AG04450 (cell line): ENCODE measurements at regions not wholly inside any gene's neighbourhood (a gene's known extent, or its start where the extent isn't known, plus 50 kb on each side); places are given as distances from the start of the nearest gene placed in this dataset.

ENCODE experiments used
- CTCF ChIA-PET: fragments of 300-600, 350-600 bp; formaldehyde crosslinking; extraction: SDS; loops from one replicate; lab custom pipeline; 2022; ENCODE audit warnings: antibody characterized with exemption, inconsistent platforms; lab: Charles Lee
- POLR2A ChIA-PET: fragments of 350-600 bp; formaldehyde crosslinking; extraction: SDS; loops from one replicate; lab custom pipeline; 2021; ENCODE audit warnings: antibody characterized with exemption, inconsistent platforms; lab: Yijun Ruan, JAX
- DNase-seq: peaks from one replicate; pipeline ENCODE4 v3.0.0-alpha.2; 2011; ENCODE audit warnings: low read depth, low spot score
- H3K27ac ChIP-seq: one replicate; pipeline ENCODE4 v1.5.1; 2012; ENCODE audit warnings: low read depth, low read length, control low read depth
- H3K27me3 ChIP-seq: one replicate; pipeline ENCODE4 v1.6.0; 2012; ENCODE audit warnings: low read length; ENCODE audit not compliant: control insufficient read depth, insufficient read depth
- H3K4me3 ChIP-seq: 2 replicates; pipeline ENCODE4 v1.5.1; 2011; ENCODE audit warnings: mild to moderate bottlenecking, low read depth, low read length, control low read depth
- H3K9me3 ChIP-seq: 2 replicates; pipeline ENCODE4 v1.5.1; 2012; ENCODE audit warnings: low read length; ENCODE audit not compliant: control insufficient read depth, insufficient read depth
- TF ChIP-seq, protein P1 (sequence below): IDR thresholded peaks from 2 replicates; pipeline ENCODE4 v1.5.1; 2011; ENCODE audit warnings: low read depth, low read length, control low read depth, inconsistent platforms

DNA sequence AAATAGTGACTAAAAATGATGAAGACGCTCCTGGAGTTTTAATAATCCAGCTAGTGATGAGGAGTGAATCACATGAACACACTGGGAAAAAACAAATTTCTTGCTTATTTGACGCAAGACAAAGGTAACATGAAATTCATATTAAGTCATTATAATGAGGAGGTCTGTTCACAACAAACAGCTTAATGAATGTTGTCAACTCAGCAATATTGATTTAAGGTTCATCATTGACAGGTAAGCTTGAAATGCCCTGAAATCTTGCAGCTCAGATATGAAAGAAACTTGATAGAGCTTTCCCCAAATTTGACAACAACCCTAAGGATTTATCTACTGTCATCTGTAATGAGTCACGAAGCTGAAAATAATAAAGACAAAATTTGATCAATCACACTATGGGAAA lies 108.1 kb upstream of the SELENOK start:
- Histone ChIP-seq H3K9me3 (no peaks in the 10 kb centered on the region; the same call in 1 of the 2 replicates), H3K27ac (no peak overlapping the region), H3K27me3 (no peaks in the 10 kb centered on the region), H3K4me3 (no peak overlapping the region)
- DNase-seq: no peak
- ChIA-PET POLR2A (no interaction called here), CTCF (no interaction called here)
- TF ChIP-seq, protein P1, sequence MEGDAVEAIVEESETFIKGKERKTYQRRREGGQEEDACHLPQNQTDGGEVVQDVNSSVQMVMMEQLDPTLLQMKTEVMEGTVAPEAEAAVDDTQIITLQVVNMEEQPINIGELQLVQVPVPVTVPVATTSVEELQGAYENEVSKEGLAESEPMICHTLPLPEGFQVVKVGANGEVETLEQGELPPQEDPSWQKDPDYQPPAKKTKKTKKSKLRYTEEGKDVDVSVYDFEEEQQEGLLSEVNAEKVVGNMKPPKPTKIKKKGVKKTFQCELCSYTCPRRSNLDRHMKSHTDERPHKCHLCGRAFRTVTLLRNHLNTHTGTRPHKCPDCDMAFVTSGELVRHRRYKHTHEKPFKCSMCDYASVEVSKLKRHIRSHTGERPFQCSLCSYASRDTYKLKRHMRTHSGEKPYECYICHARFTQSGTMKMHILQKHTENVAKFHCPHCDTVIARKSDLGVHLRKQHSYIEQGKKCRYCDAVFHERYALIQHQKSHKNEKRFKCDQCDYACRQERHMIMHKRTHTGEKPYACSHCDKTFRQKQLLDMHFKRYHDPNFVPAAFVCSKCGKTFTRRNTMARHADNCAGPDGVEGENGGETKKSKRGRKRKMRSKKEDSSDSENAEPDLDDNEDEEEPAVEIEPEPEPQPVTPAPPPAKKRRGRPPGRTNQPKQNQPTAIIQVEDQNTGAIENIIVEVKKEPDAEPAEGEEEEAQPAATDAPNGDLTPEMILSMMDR: no peak

DNA sequence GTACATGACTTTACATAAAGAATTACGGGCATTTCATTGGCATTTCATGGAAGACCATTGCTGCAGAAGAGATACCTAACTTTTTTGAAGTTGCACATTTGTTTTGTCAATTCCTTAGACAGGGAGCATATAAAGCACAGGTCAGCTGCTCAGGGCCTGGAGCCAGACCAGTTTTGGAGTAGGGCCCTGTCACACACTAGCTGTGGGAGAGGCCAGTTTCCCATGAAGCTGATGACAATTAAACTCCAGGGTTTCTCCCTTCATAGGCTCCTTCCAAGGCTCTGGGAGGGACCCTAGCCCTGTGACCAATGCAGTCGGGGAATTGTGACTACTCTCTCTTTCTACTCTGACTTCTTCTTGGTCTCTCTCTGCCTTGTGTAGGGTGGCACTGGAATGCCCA lies 107.3 kb upstream of the SELENOK start:
- Histone ChIP-seq H3K27me3 (no peaks in the 10 kb centered on the region), H3K27ac (no peak overlapping the region), H3K4me3 (no peak overlapping the region), H3K9me3 (no peaks in the 10 kb centered on the region; the same call in 1 of the 2 replicates)
- ChIA-PET POLR2A (no interaction called here), CTCF (no interaction called here)
- TF ChIP-seq, protein P1: no peak
- no peak for DNase-seq

DNA sequence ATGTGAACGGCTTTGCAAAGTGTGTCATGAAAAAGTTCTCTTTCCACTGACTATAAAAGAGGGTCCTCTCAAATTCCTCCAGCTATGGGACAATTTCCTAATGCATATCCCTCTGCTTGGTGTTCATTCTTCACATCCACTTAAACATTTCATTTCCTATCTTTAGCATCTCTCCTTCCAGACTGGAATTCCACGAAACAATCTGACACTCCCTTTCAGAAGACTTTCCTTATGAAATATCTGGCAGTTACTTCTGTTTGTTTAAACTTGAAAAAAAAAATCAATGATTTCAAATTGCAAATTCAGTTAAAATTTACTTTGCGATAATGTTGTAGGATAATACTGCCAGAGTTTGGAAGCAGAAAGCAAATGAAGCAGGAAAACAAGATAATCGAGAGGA lies 105.8 kb upstream of the SELENOK start:
- Histone ChIP-seq H3K27ac (no peak overlapping the region), H3K9me3 (no peaks in the 10 kb centered on the region; the same call in 1 of the 2 replicates), H3K4me3 (no peak overlapping the region), H3K27me3 (no peaks in the 10 kb centered on the region)
- CTCF ChIA-PET: no interaction called here
- TF ChIP-seq, protein P1: no peak
- POLR2A ChIA-PET: no interaction called here
- no peak for DNase-seq

DNA sequence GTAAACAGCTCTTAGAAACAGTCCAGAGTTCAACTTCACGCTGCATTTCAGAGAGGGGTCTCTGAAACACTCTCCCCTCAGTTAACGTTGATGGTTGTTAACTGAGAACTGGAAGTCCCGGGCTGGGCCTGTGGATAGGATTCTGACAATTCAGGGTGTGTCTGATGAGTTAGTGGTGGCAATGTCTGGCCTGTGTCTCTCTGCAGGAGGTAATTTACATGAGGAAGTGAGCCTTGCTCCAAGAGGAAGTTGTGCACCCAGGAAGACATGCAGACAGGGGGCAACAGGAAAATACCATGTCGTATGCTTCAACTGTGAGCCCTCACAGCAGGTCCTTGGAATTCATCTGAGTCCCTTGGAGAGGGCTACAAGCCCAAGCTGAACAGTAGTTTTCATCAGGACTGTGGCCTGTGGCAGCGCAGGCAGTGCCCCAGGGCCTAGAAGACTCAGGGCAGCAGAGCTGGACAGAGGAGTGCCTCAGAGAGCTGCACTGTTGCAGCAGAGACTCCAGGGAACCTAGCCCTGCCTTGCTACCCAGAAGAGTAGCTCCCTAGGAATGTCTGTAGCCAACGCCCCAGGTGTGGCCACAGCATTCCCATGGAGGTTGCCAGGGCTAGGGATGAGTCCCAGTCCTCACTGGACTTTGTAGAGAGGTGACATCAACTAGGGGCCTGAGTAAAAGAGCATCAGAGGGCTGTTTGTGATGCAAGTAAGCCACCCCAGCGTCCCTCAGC lies 104.6 kb upstream of the SELENOK start:
- no peak for DNase-seq
- no peak overlapping the region for H3K27ac ChIP-seq
- no peak overlapping the region for H3K4me3 ChIP-seq
- POLR2A ChIA-PET: no interaction called here
- TF ChIP-seq, protein P1: no peak
- H3K27me3 ChIP-seq: no peaks in the 10 kb centered on the region
- H3K9me3 ChIP-seq: no peaks in the 10 kb centered on the region; the same call in 1 of the 2 replicates
- CTCF ChIA-PET: no interaction called here

DNA sequence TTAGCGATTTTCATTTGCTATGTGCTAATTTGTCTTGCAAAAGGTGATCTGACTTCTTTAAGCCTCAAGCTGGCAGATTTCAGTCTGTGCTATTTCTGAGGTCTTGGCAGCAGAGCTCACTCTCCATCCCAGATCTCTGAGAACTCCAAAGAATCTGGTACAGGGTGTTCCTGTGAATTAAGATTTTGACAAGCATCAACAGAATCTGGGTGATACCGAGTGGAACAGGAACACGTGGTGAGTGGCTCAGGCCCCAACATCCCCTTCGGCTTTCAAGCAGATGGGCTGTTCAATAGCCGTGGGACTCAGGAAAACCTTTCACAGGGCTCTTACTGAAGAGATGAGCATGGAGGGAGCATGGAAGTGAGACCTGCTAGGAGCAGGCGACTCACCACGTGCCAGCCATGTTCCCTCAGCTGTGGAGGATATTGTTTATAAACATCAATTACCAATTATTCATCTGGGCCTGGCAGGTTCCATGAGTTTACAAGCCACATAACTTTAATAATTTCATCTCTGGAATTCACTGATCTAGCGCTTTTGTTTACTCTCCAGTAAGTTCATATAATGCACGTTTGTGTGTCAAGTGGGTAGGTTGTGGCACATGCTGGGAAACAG lies 103.4 kb upstream of the SELENOK start:
- Histone ChIP-seq H3K27ac (no peak overlapping the region), H3K4me3 (no peak overlapping the region), H3K27me3 (no peaks in the 10 kb centered on the region), H3K9me3 (no peaks in the 10 kb centered on the region)
- DNase-seq: no peak
- ChIA-PET POLR2A (no interaction called here), CTCF (no interaction called here)
- TF ChIP-seq, protein P1: no peak
